HL-60 (cell line): ENCODE measurements at regions not wholly inside any gene's neighbourhood (a gene's known extent, or its start where the extent isn't known, plus 50 kb on each side); places are given as distances from the start of the nearest gene placed in this dataset.

Experiments used
- DNase-seq, 2 experiments: peaks; one replicate each; pipeline ENCODE4 v3.0.0-alpha.2; 2010 to 2020; ENCODE audit warnings: low read depth in 1 of 2, low spot score in 1 of 2
- H3K27ac ChIP-seq: fragments of 250-450 bp; sonication (Bioruptor Pico); replicated peaks from 2 replicates; pipeline ENCODE4 v1.5.1; 2020; ENCODE audit warnings: mild to moderate bottlenecking, moderate library complexity
- H3K27me3 ChIP-seq: fragments of 250-450 bp; sonication (Bioruptor Pico); 2 replicates; pipeline ENCODE4 v1.5.1; 2021; ENCODE audit warnings: mild to moderate bottlenecking, moderate library complexity; ENCODE audit not compliant: insufficient read depth, poor library complexity, severe bottlenecking
- H3K4me3 ChIP-seq: replicated peaks from 2 replicates; pipeline ENCODE4 v1.5.1; 2011; ENCODE audit warnings: mild to moderate bottlenecking, control low read depth, low read length; ENCODE audit not compliant: insufficient read depth
- GABPA ChIP-seq: IDR thresholded peaks from 2 replicates; pipeline ENCODE4 v1.6.1; 2012; ENCODE audit warnings: low read depth
- POLR2AphosphoS5 ChIP-seq: IDR thresholded peaks from 2 replicates; pipeline ENCODE4 v1.6.1; 2012; ENCODE audit warnings: low read depth
- SPI1 ChIP-seq: IDR thresholded peaks from 2 replicates; pipeline ENCODE4 v1.6.1; 2012; ENCODE audit warnings: low read depth, mild to moderate bottlenecking, borderline replicate concordance
- TF ChIP-seq, protein P1 (sequence below): IDR thresholded peaks from 2 replicates; pipeline ENCODE4 v1.6.1; 2012; ENCODE audit warnings: low read depth; ENCODE audit not compliant: insufficient replicate concordance
- TF ChIP-seq, protein P2 (sequence below): IDR thresholded peaks from one replicate; pipeline ENCODE4 v1.5.1; 2011; ENCODE audit warnings: low read length, control low read depth, inconsistent platforms; ENCODE audit not compliant: insufficient read depth

DNA sequence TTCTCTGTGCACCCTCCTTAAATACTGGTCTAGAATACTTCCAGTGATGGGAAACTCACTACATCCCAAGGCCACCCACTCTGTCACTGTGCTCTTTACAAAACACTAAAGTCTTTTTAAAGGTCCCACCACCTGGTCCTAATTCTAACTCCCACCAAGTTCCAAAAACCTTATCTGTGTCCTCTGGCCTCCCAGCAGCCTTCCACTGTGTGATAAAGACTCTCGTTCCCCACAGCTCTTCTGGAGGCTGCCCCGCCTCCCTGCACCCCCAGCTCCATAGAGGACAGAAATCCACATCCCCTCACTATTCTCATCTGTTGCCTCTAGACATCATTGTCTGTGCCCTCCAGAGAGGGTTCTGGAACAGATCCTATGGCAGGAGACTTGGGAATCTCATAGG, 276.4 kb downstream of the FAM43A start:
- Histone ChIP-seq H3K4me3 (no peak overlapping the region), H3K27ac (no peak overlapping the region), H3K27me3 (no peaks in the 10 kb centered on the region)
- no peak for DNase-seq
- TF ChIP-seq, protein P1, sequence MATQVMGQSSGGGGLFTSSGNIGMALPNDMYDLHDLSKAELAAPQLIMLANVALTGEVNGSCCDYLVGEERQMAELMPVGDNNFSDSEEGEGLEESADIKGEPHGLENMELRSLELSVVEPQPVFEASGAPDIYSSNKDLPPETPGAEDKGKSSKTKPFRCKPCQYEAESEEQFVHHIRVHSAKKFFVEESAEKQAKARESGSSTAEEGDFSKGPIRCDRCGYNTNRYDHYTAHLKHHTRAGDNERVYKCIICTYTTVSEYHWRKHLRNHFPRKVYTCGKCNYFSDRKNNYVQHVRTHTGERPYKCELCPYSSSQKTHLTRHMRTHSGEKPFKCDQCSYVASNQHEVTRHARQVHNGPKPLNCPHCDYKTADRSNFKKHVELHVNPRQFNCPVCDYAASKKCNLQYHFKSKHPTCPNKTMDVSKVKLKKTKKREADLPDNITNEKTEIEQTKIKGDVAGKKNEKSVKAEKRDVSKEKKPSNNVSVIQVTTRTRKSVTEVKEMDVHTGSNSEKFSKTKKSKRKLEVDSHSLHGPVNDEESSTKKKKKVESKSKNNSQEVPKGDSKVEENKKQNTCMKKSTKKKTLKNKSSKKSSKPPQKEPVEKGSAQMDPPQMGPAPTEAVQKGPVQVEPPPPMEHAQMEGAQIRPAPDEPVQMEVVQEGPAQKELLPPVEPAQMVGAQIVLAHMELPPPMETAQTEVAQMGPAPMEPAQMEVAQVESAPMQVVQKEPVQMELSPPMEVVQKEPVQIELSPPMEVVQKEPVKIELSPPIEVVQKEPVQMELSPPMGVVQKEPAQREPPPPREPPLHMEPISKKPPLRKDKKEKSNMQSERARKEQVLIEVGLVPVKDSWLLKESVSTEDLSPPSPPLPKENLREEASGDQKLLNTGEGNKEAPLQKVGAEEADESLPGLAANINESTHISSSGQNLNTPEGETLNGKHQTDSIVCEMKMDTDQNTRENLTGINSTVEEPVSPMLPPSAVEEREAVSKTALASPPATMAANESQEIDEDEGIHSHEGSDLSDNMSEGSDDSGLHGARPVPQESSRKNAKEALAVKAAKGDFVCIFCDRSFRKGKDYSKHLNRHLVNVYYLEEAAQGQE = no peak
- TF ChIP-seq SPI1 (no peak), POLR2AphosphoS5 (no peak), GABPA (no peak)
- TF ChIP-seq, protein P2, sequence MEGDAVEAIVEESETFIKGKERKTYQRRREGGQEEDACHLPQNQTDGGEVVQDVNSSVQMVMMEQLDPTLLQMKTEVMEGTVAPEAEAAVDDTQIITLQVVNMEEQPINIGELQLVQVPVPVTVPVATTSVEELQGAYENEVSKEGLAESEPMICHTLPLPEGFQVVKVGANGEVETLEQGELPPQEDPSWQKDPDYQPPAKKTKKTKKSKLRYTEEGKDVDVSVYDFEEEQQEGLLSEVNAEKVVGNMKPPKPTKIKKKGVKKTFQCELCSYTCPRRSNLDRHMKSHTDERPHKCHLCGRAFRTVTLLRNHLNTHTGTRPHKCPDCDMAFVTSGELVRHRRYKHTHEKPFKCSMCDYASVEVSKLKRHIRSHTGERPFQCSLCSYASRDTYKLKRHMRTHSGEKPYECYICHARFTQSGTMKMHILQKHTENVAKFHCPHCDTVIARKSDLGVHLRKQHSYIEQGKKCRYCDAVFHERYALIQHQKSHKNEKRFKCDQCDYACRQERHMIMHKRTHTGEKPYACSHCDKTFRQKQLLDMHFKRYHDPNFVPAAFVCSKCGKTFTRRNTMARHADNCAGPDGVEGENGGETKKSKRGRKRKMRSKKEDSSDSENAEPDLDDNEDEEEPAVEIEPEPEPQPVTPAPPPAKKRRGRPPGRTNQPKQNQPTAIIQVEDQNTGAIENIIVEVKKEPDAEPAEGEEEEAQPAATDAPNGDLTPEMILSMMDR = no peak

DNA sequence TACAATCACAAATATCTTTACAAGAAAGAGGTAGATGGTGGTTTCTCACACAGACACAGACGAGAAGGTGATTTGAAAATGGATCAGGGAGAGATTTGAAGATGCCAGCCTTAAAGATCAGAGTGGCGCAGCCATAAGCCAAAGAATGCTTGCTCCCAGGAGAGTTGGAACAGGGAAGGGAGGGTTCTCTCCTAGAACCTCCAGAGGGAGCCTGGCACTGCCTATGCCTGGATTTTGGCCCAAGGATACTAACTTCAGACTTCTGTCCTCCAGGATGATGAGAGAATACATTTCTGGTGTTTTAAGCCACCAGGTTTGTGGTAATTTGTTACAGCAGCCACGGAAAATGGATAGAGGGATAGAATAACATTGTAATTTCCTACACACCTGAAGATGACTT, 279.1 kb downstream of the FAM43A start:
- Histone ChIP-seq H3K27ac (no peak overlapping the region), H3K27me3 (no peaks in the 10 kb centered on the region), H3K4me3 (no peak overlapping the region)
- TF ChIP-seq GABPA (no peak), SPI1 (no peak), POLR2AphosphoS5 (no peak)
- TF ChIP-seq, protein P2 = no peak
- TF ChIP-seq, protein P1 = no peak
- DNase-seq = no peak

DNA sequence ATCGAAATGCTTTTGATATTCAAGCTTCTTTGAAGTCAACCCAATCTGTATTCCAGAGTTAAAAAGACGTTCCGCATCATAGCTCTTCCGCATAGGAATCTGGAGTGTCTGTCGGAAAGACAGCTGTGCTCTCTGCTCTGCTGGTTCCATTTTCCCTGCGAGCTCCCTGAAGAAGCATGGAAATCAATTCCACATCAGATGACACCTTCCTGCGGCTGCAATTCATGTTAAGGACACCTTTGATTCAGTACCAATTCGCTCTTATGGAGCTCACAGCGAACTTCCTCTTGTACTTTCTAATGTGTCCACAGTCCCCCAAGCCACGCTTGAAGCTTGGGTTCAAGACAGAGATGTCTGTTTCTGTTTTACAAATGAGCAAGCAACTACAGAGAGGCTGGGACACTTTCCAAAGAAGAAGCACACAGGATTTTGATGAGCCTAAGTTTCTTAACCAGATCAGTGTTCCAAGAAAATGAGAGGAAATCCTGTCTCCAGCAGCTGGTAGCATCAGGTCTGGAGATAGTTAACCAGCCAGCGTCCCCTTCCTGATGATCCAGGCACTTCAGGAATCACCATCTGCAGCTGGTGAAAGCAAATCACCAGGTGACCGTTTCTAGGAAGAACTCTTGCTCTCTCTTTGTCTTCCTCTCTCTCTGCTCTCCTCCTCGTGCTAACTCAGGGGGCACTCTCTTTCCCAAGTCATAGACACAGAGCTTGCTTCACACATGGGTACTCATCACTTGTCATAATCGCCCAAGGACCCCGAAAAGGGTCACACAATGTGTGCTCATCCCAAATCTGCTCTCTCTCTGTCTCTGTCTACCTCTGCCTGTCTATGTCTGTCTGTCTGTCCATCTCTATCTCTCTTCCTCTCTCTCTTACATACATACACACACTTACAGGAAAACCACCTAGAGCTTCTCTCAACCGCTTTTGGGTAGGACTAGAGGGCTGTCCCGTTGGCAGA, 281.8 kb downstream of the FAM43A start:
- H3K27ac ChIP-seq = no peak overlapping the region
- no peak for DNase-seq
- H3K27me3 ChIP-seq = no peaks in the 10 kb centered on the region
- no peak for TF ChIP-seq SPI1
- TF ChIP-seq, protein P1 = no peak
- no peak overlapping the region for H3K4me3 ChIP-seq
